GM12873 (cell line): ENCODE measurements at regions not wholly inside any gene's neighbourhood (a gene's known extent, or its start where the extent isn't known, plus 50 kb on each side); places are given as distances from the start of the nearest gene placed in this dataset.

Source experiments
- CTCF ChIP-seq: IDR thresholded peaks from 2 replicates; pipeline ENCODE4 v1.5.1; 2012; ENCODE audit warnings: low read depth, mild to moderate bottlenecking, moderate library complexity, low read length, control low read depth; ENCODE audit not compliant: insufficient read depth; ENCODE audit errors: missing control alignments

DNA sequence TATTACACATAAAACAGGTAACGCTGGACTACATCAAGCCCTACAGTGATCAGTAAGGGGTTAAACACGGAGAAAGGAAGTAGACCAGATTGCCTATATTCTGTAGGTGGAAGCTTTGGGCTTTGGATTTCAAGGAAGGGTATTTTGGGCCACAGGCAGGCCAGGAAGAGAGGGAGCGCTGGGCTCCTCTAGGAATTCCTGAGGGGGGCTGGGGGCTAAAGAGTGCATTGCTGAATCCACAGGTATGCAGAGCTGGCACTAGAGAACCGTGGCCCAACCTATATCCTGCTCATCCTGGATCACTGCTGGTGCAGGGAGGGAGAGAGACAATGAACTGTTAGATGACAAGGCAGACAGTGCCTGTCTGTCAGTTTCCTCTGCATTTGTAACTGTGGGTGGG lies 367.1 kb downstream of the CSNK1G3 start:
- no peak for TF ChIP-seq CTCF

- TF ChIP-seq CTCF = no peak
Measured at GRCh38 chr5:123876276-123876790, 364.4 kb downstream of the CSNK1G3 start.

- TF ChIP-seq CTCF = no peak
Measured at GRCh38 chr5:123875561-123876275, 363.7 kb downstream of the CSNK1G3 start.

GRCh38 chr5:123874600-123875201 lies 362.7 kb downstream of the CSNK1G3 start:
- no peak for TF ChIP-seq CTCF

DNA sequence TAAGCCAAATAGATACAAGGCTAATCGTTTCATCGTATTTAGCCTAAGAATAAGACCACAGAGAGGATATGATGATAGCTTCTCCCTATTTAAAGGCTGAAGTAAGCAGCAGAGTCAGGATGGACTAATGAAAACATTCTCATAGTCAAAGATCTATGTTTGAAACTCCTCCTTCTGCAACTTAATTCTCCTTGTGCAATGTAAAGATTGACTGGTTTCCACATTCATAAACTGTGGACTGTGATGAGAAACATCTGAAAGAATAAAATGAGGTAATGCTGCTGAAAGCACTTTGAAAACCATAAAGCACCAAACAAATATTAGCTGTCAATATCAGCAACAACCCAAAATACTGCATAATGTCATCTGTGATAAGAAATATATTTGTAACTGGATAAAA lies 361.9 kb downstream of the CSNK1G3 start:
- no peak for TF ChIP-seq CTCF

- no peak for TF ChIP-seq CTCF
Measured at GRCh38 chr5:123871373-123871772, 359.4 kb downstream of the CSNK1G3 start.

- no peak for TF ChIP-seq CTCF
Measured at GRCh38 chr5:123868881-123869280, 356.9 kb downstream of the CSNK1G3 start.
